ENCODE measurements at regions not wholly inside any gene's neighbourhood (a gene's known extent, or its start where the extent isn't known, plus 50 kb on each side); places are given as distances from the start of the nearest gene placed in this dataset.

DNA sequence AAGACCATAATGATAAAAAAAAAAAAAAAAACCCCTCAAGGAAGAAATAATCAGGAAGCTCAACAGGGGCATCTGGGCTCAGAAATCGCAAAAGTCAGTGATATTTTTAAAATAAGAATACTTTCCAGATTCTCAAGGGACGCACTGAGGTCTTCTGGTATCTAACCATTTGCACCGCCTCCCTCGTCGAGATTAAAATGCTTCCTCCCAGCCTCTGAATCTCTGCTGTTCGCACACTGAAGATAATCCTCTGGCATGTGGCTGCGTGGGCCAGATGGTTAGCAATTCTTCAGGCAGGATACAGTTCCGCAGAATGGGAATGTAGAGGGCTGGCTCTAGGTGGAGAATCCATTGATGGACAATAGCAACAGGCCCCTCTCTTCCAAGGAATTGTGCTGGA, 211.7 kb upstream of the CDH5 start:
- TF ChIP-seq CTCF (IDR thresholded peaks at IDR 0.05; ENCODE audit: insufficient read depth, low read depth, low read length) (no peak), EZH2 (IDR thresholded peaks at IDR 0.05; ENCODE audit: insufficient read depth, low read length) (no peak)
